GM20431 (cell line): ENCODE measurements at regions not wholly inside any gene's neighbourhood (a gene's known extent, or its start where the extent isn't known, plus 50 kb on each side); places are given as distances from the start of the nearest gene placed in this dataset.
"Not testable (repeated sequence)": the region's sequence is repeated elsewhere in the genome, so short reads cannot be mapped to it uniquely, and the experiment has no call there.

Experiments
- in situ Hi-C: fragments of 300-500 bp; cut with MseI, MboI; formaldehyde crosslinking; loops from one replicate; pipeline ENCODE4 v1.15.0; 2020; ENCODE audit warnings: low sequenced_read_pairs; ENCODE audit not compliant: unreplicated experiment

- in situ Hi-C loops: no loop called here
Measured at GRCh38 chr2:118372886-118373830, 284.9 kb downstream of the INSIG2 start.

- in situ Hi-C loops: no loop called here
Measured at GRCh38 chr2:118371515-118371914, 283.2 kb downstream of the INSIG2 start.

GRCh38 chr2:118369521-118369920 lies 281.2 kb downstream of the INSIG2 start:
- in situ Hi-C loops: not testable (repeated sequence)

- in situ Hi-C loops: no loop called here
Measured at GRCh38 chr2:118363604-118364003, 275.3 kb downstream of the INSIG2 start.

- in situ Hi-C loops: no loop called here
Measured at GRCh38 chr2:118356051-118356450, 267.8 kb downstream of the INSIG2 start.

GRCh38 chr2:118351796-118352195 lies 263.5 kb downstream of the INSIG2 start:
- in situ Hi-C loops: no loop called here

- in situ Hi-C loops: no loop called here
Measured at GRCh38 chr2:118350621-118351020, 262.4 kb downstream of the INSIG2 start.

GRCh38 chr2:118349365-118349764 lies 261.1 kb downstream of the INSIG2 start:
- in situ Hi-C loops: no loop called here

GRCh38 chr2:118348380-118349034 lies 260.2 kb downstream of the INSIG2 start:
- in situ Hi-C loops: no loop called here

- in situ Hi-C loops: no loop called here
Measured at GRCh38 chr2:118345465-118345864, 257.2 kb downstream of the INSIG2 start.

GRCh38 chr2:118340103-118340502 lies 251.8 kb downstream of the INSIG2 start:
- in situ Hi-C loops: no loop called here

GRCh38 chr2:118339386-118339785 lies 251.1 kb downstream of the INSIG2 start:
- in situ Hi-C loops: no loop called here

- in situ Hi-C loops: no loop called here
Measured at GRCh38 chr2:118333664-118334063, 245.4 kb downstream of the INSIG2 start.

GRCh38 chr2:118325321-118325955 lies 237.2 kb downstream of the INSIG2 start:
- in situ Hi-C loops: no loop called here

GRCh38 chr2:118322406-118322805 lies 234.1 kb downstream of the INSIG2 start:
- in situ Hi-C loops: no loop called here

GRCh38 chr2:118321432-118322105 lies 233.3 kb downstream of the INSIG2 start:
- in situ Hi-C loops: no loop called here

GRCh38 chr2:118320658-118321057 lies 232.4 kb downstream of the INSIG2 start:
- in situ Hi-C loops: no loop called here

- in situ Hi-C loops: no loop called here
Measured at GRCh38 chr2:118320196-118320595, 231.9 kb downstream of the INSIG2 start.

GRCh38 chr2:118319271-118319684 lies 231.0 kb downstream of the INSIG2 start:
- in situ Hi-C loops: no loop called here

- in situ Hi-C loops: no loop called here
Measured at GRCh38 chr2:118315606-118316005, 227.3 kb downstream of the INSIG2 start.
